Ramos (cell line): ENCODE measurements at regions not wholly inside any gene's neighbourhood (a gene's known extent, or its start where the extent isn't known, plus 50 kb on each side); places are given as distances from the start of the nearest gene placed in this dataset.
"Not testable (repeated sequence)": the region's sequence is repeated elsewhere in the genome, so short reads cannot be mapped to it uniquely, and the experiment has no call there.

Source experiments
- in situ Hi-C: fragments of 300-500 bp; cut with MboI; formaldehyde crosslinking; loops from one replicate; pipeline ENCODE4 v1.14.3; 2022; ENCODE audit warnings: low sequenced_read_pairs; ENCODE audit not compliant: unreplicated experiment

- in situ Hi-C loops = no loop called here
Observed at GRCh38 chr16:11413907-11414595, 68.8 kb downstream of the RMI2 start.

DNA sequence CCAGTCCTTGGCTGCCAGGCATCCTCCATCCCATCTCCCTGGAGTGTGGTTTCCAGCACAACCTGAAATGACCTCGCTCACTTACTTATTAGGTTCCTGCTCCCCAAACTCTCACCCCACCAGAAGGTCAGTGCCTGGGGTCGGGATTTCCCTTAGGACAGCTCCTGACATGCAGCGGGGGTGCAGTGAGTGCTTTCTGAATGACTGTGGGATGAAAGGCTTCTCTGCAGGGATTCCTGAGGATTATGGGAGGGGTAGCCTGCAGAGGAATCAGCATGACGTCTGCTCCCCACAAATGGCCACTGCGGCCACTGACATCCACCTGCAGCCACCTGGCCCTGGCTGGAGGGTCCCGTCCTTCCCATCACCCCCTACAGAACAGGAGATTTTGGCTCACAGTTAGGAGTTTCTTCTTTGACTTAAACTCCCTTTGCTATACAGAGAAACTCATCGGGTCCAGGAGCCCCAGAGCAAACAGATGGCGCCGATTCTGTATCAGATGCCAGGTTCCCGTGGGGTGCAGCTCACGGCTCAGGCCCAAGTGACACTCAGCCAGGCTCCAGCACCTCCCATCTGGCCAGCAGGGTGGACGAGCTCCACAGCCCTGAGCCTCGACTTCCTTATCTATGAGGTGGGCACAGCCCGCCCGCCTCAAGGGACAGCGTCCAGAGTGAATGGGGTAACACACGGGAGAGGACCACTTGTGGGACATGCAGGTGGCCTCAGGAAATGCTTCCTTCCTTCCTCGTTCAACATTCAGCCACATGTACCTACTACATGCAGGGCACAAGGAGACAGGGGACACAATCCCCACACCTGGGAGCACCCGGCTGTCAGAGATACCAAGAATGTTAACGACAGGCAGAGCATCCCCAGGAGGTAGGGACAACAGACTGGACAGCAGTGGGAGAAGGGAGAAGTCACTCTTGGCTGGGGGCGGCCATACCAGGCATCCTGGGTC lies 69.8 kb downstream of the RMI2 start:
- in situ Hi-C loops = no loop called here

- in situ Hi-C loops = no loop called here
Observed at GRCh38 chr16:11416228-11417001, 71.2 kb downstream of the RMI2 start.

- in situ Hi-C loops = no loop called here
Observed at GRCh38 chr16:11417487-11417886, 72.2 kb downstream of the RMI2 start.

- in situ Hi-C loops = no loop called here
Observed at GRCh38 chr16:11418506-11418905, 73.2 kb downstream of the RMI2 start.

DNA sequence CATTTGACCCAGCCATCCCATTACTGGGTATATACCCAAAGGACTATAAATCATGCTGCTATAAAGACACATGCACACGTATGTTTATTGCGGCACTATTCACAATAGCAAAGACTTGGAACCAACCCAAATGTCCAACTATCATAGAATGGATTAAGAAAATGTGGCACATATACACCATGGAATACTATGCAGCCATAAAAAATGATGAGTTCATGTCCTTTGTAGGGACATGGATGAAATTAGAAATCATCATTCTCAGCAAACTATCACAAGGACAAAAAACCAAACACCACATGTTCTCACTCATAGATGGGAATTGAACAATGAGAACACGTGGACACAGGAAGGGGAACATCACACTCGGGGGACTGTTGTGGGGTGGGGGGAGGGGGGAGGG lies 74.8 kb downstream of the RMI2 start:
- in situ Hi-C loops = not testable (repeated sequence)

- in situ Hi-C loops = no loop called here
Observed at GRCh38 chr16:11420895-11421294, 75.6 kb downstream of the RMI2 start.

GRCh38 chr16:11422381-11423314 lies 77.4 kb downstream of the RMI2 start:
- in situ Hi-C loops = no loop called here

- in situ Hi-C loops = no loop called here
Observed at GRCh38 chr16:11423315-11424117, 78.3 kb downstream of the RMI2 start.

DNA sequence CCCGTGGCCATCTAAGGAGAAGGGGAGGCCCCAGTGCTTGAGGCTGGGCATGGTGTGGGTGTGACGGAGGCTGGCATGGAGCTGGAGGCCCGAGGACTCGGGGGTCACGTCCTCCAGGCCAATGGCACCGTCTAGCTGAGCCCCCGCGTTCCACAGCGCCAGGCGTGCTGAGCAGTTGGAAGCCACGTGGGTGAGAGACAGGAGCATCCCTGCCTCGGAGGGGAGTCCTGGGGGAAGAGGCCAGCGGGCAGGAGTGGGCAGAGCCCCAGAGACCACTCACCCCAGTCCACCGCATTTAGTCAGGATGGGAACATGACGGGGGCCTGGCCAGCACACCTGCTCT lies 78.8 kb downstream of the RMI2 start:
- in situ Hi-C loops = no loop called here

GRCh38 chr16:11425140-11425539 lies 79.9 kb downstream of the RMI2 start:
- in situ Hi-C loops = no loop called here

DNA sequence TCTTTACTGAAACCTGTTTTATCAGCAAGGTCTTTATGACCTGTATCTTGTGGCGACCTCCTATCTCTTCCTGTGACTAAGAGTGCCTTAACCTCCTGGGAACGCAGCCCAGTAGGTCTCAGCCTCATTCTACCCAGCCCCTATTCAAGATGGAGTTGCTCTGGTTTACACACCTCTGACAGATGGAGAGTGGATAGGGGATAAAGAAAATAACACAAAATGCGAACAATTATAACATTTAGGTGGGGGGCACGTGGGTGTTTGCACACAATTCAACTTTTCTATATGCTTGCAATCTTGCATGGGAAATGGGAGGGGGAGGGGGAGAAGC lies 83.3 kb downstream of the RMI2 start:
- in situ Hi-C loops = no loop called here

GRCh38 chr16:11429123-11429522 lies 83.9 kb downstream of the RMI2 start:
- in situ Hi-C loops = no loop called here

GRCh38 chr16:11429823-11430222 lies 84.6 kb downstream of the RMI2 start:
- in situ Hi-C loops = no loop called here

DNA sequence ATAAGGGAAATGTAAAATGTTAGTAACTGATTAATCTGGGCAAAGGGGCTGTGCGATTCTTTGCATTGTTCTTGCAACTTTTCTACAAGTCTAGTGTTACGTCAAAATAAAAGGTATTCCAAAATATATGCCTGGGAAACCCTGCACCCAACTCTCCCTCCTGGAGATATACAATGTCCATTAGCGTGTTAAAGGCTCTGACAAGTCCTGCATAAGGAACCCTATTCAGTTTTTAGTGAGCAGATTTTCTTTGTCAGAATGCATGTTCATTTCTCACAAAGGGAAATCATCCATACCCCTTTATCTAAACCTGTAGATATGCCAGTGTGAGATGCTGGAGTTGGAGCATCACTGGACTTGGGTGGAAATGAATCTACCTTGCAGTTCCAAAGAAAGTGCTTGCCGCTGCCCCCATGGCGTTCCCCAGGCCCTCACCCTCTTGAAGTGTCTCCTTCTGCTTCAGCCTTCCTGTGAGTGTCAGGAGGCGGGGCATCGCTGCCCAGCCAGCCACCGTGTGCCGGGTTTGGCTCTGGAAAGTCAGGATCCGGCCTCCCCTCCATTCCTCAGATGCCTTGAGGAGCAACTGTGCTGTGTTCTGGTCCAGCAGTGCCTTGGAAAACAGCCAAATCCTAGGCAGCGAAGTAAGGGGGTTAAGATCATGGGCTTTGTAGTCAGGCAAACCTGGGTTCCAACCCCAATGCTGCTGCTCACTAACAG lies 85.5 kb downstream of the RMI2 start:
- in situ Hi-C loops = no loop called here

DNA sequence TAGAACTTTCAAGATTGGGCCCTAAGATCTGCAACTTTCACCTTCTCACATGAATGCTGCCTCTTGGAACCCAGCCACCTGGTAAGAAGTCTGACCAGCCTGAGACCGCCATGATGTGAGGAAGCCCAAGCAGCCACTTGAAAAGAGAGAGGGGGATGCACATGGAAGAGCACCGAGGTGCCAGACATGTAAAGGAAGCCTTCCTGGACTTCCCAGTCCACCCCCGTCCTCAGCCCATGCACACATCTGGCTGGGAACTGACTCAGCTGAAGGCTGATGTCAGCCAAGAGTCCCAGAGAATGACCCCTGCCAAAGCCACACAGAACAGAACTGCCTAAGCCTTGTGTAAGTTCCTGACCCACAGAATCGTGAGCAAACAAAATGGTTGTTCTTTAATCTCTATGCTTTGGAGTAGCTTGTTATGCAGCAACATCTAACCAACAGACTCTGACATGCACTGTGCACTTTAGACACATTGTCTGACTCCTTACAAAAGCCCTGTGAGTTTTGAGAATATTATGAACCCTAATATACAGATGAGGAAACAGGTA lies 86.7 kb downstream of the RMI2 start:
- in situ Hi-C loops = no loop called here

GRCh38 chr16:11432856-11433395 lies 87.7 kb downstream of the RMI2 start:
- in situ Hi-C loops = no loop called here

- in situ Hi-C loops = no loop called here
Observed at GRCh38 chr16:11435576-11435975, 90.3 kb downstream of the RMI2 start.
